ENCODE measurements at regions not wholly inside any gene's neighbourhood (a gene's known extent, or its start where the extent isn't known, plus 50 kb on each side); places are given as distances from the start of the nearest gene placed in this dataset.

DNA sequence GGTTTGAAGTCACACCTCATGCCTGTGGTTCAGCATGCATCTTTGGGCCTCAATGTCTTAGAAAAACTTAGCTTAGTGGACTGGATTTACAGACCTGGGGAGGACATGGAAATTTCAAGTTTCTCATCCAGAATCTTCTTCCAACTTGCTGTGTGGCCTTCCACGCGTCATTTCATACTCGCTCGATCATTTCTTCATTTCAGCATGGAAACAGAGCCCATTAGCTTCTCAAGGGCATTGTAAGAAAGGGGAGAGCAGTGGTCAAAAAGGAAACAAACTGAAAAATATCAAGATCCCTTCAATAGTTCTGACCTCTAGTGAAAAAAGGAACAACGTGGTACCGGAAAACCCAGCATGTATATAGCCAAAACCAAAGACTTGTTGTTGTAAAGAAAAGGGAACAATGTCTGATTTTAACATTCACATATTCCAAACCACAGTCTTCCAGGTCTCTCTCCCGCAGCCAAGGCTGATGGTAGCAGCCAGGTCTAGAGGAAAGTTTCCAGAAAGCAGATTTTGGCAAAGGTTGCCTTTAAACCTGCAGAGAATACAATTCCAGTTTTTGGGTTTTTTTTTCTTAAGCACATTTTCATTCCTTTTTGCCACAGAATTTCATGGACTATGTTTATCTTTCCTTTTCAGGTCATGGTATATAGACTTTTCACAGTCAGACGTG lies 97.0 kb upstream of the CDC42BPA start:
- POLR2A ChIA-PET, result no interaction called here
- no TSS peak for BruUV-seq (replicated peaks)
- no peaks in the 10 kb centered on the region for H3K79me2 ChIP-seq (ENCODE audit: control insufficient read depth, insufficient read depth, low read length)
- no peak for FAIRE-seq
- H4K20me1 ChIP-seq (replicated peaks; ENCODE audit: control insufficient read depth, extremely low read depth, insufficient read depth, low read length), result no peaks in the 10 kb centered on the region
- H3K27ac ChIP-seq (ENCODE audit: insufficient read depth, low read depth, low read length), result no peak overlapping the region
- H3K4me2 ChIP-seq (ENCODE audit: insufficient read depth, low read length), result no peak overlapping the region
- H3K4me3 ChIP-seq (replicated peaks in 1 of 3; ENCODE audit: insufficient read depth in 1 of 3, low read depth in 1 of 3, low read length in 3 of 3), result no peak overlapping the region
- no peaks in the 10 kb centered on the region for H3K9me3 ChIP-seq (replicated peaks; ENCODE audit: control insufficient read depth, insufficient read depth, low read length)
- H3K36me3 ChIP-seq (ENCODE audit: control insufficient read depth in 2 of 2, extremely low read depth in 1 of 2, insufficient read depth in 2 of 2, low read length in 2 of 2), result no peaks in the 10 kb centered on the region
- dilution Hi-C loops (cut with MboI; ENCODE audit: extremely low pct_ligation_motif_present, low sequenced_read_pairs) (no loop called here), intact Hi-C loops (cut with micrococcal nuclease) (no loop called here)
- H3K27me3 ChIP-seq (ENCODE audit: control insufficient read depth in 2 of 2, insufficient read depth in 2 of 2, low read length in 2 of 2), result peaks cover 0 to 3% of the 10 kb centered on the region in 2 experiments
- H3K4me1 ChIP-seq (ENCODE audit: control insufficient read depth, extremely low read depth, insufficient read depth, low read length), result no peaks in the 10 kb centered on the region
- H2AFZ ChIP-seq (ENCODE audit: low read depth, low read length), result no peak overlapping the region
- no peak for DNase-seq (ENCODE audit: low read depth, low spot score)
- H3K9ac ChIP-seq (replicated peaks; ENCODE audit: extremely low read depth, insufficient read depth, low read length), result no peak overlapping the region
- H3K9me1 ChIP-seq (replicated peaks; ENCODE audit: control insufficient read depth, extremely low read depth, insufficient read depth, low read length), result no peaks in the 10 kb centered on the region
- no peak for TF ChIP-seq POLR2A (IDR thresholded peaks at IDR 0.05; ENCODE audit: low read depth, low read length)
- no peak for TF ChIP-seq FOS (IDR thresholded peaks at IDR 0.05; ENCODE audit: borderline replicate concordance, insufficient read depth, low read length)
- no peak for TF ChIP-seq MYC (IDR thresholded peaks at IDR 0.05; ENCODE audit: low read depth, low read length)
- TF ChIP-seq EZH2 (IDR thresholded peaks at IDR 0.05; ENCODE audit: borderline replicate concordance, low read depth, low read length, severe bottlenecking), result no peak
- TF ChIP-seq, protein P1, sequence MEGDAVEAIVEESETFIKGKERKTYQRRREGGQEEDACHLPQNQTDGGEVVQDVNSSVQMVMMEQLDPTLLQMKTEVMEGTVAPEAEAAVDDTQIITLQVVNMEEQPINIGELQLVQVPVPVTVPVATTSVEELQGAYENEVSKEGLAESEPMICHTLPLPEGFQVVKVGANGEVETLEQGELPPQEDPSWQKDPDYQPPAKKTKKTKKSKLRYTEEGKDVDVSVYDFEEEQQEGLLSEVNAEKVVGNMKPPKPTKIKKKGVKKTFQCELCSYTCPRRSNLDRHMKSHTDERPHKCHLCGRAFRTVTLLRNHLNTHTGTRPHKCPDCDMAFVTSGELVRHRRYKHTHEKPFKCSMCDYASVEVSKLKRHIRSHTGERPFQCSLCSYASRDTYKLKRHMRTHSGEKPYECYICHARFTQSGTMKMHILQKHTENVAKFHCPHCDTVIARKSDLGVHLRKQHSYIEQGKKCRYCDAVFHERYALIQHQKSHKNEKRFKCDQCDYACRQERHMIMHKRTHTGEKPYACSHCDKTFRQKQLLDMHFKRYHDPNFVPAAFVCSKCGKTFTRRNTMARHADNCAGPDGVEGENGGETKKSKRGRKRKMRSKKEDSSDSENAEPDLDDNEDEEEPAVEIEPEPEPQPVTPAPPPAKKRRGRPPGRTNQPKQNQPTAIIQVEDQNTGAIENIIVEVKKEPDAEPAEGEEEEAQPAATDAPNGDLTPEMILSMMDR (IDR thresholded peaks at IDR 0.05; ENCODE audit: extremely low read depth in 1 of 2, insufficient read depth in 1 of 2, low read depth in 1 of 2, low read length in 2 of 2), result no peak
- no peak for TF ChIP-seq JUN (IDR thresholded peaks at IDR 0.05; ENCODE audit: borderline replicate concordance, insufficient read depth, insufficient read length, low read depth)
- TF ChIP-seq GATA2 (IDR thresholded peaks at IDR 0.05; ENCODE audit: insufficient read depth, insufficient read length, low read depth, low read length), result no peak
- TF ChIP-seq POLR2AphosphoS5 (IDR thresholded peaks at IDR 0.05; ENCODE audit: insufficient read depth, low read depth, low read length), result no peak
- TF ChIP-seq, protein P2, sequence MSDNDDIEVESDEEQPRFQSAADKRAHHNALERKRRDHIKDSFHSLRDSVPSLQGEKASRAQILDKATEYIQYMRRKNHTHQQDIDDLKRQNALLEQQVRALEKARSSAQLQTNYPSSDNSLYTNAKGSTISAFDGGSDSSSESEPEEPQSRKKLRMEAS (IDR thresholded peaks at IDR 0.05; ENCODE audit: insufficient read depth, insufficient read length), result no peak
- CTCF ChIA-PET, result no interaction called here

Measured in endothelial cell of umbilical vein (primary cell).